Bronchial epithelial cell (primary cell): ENCODE measurements at regions not wholly inside any gene's neighbourhood (a gene's known extent, or its start where the extent isn't known, plus 50 kb on each side); places are given as distances from the start of the nearest gene placed in this dataset.

Experiments
- DNase-seq: peaks from one replicate; pipeline ENCODE4 v3.0.0-alpha.2; 2010; ENCODE audit warnings: low read depth
- FAIRE-seq: peaks from 2 replicates; lab custom pipeline; 2011; peaks lifted over from hg19 to GRCh38; lab: Jason Lieb, UNC
- H3K27me3 ChIP-seq: 2 replicates; pipeline ENCODE4 v1.5.1; 2011; ENCODE audit warnings: low read length; ENCODE audit not compliant: control insufficient read depth, insufficient read depth
- H3K36me3 ChIP-seq: 2 replicates; pipeline ENCODE4 v1.5.1; 2011; ENCODE audit warnings: low read length; ENCODE audit not compliant: control insufficient read depth, insufficient read depth
- H3K4me3 ChIP-seq: 2 replicates; pipeline ENCODE4 v1.5.1; 2011; ENCODE audit warnings: mild to moderate bottlenecking, low read depth, low read length, control low read depth
- TF ChIP-seq, protein P1 (sequence below): IDR thresholded peaks from 2 replicates; pipeline ENCODE4 v1.5.1; 2011; ENCODE audit warnings: mild to moderate bottlenecking, moderate library complexity, low read length, control low read depth, inconsistent platforms; ENCODE audit not compliant: insufficient read depth, severe bottlenecking

DNA sequence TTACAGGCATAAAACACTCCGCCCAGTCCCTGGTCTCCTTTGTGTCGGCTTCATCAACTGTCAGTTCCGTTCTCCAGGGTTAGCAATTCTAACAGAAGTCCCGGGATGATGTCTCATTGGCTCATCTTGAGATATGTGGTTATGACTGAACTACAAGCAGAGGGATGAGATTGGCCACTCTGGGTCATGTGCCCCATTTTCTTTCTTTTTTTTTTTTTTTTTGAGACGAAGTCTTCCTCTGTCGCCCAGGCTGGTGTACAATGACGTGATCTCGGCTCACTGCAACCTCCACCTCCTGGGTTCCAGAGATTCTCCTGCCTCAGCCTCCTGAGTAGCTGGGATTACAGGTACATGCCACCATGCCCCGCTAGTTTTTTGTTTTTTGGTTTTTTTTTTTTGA is 95.4 kb upstream of the MRI1 start:
- Histone ChIP-seq H3K27me3 (no peaks in the 10 kb centered on the region), H3K4me3 (no peak overlapping the region), H3K36me3 (no peaks in the 10 kb centered on the region)
- no peak for DNase-seq
- TF ChIP-seq, protein P1, sequence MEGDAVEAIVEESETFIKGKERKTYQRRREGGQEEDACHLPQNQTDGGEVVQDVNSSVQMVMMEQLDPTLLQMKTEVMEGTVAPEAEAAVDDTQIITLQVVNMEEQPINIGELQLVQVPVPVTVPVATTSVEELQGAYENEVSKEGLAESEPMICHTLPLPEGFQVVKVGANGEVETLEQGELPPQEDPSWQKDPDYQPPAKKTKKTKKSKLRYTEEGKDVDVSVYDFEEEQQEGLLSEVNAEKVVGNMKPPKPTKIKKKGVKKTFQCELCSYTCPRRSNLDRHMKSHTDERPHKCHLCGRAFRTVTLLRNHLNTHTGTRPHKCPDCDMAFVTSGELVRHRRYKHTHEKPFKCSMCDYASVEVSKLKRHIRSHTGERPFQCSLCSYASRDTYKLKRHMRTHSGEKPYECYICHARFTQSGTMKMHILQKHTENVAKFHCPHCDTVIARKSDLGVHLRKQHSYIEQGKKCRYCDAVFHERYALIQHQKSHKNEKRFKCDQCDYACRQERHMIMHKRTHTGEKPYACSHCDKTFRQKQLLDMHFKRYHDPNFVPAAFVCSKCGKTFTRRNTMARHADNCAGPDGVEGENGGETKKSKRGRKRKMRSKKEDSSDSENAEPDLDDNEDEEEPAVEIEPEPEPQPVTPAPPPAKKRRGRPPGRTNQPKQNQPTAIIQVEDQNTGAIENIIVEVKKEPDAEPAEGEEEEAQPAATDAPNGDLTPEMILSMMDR, result no peak
- no peak for FAIRE-seq

DNA sequence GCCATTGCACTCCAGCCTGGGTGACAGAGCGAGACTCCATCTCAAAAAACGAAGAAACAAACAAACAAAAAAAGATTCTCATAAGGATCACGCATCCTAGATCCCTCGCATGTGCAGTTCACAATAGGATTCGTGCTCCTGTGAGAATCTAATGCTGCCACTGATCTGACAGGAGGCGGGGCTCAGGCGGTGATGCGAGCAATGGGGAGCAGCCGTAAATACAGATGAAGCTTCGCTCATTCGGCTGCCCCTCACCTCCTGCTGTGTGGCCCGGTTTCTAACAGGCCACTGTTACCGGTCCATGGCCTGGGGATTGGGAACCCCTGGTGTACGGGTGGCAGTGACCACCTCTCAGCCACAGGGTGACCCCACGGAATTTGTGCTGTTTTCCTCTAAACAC is 98.2 kb upstream of the MRI1 start:
- DNase-seq (no peak), FAIRE-seq (no peak)
- TF ChIP-seq, protein P1, result no peak
- Histone ChIP-seq H3K4me3 (no peak overlapping the region), H3K27me3 (no peaks in the 10 kb centered on the region), H3K36me3 (no peaks in the 10 kb centered on the region)

DNA sequence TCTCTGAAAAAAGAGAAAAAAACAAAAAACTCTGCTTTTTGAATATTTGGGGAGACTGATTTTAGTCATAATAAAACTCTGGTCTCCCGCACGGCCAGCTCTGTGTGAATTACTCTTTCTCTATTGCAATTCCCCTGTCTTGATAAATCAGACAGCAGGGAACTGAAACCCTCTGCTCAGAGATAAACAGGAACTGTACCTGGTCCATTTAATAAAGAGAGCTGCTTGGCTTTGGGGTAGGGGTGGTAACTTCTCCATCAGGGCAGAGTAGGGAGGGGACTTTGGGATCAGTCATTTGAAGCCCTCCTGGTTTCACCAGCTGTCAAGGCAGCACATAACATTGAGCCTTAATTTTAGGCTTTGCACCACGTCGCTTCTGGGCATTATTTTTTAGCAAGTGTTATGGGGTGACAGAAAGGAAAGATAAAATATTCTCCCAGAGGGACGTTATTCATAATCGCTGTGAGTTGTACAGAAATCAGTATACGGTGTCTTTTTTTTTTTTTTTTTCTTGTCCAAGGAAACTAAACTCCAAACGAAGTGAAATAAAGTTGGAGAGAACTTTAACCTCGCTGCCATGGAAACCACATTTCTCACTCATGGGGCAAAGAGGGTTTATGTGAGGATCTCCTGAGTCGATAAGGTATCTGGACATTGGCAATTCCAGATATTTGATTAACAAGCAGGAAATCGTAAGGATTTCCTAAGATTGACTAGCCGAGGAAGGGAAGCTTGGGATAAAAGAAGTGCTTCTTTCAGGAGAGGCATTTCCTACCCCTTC is 99.0 kb upstream of the MRI1 start:
- no peak overlapping the region for H3K4me3 ChIP-seq
- no peaks in the 10 kb centered on the region for H3K36me3 ChIP-seq
- H3K27me3 ChIP-seq, result no peaks in the 10 kb centered on the region
- no peak for FAIRE-seq
- DNase-seq, result no peak
- TF ChIP-seq, protein P1, result no peak

DNA sequence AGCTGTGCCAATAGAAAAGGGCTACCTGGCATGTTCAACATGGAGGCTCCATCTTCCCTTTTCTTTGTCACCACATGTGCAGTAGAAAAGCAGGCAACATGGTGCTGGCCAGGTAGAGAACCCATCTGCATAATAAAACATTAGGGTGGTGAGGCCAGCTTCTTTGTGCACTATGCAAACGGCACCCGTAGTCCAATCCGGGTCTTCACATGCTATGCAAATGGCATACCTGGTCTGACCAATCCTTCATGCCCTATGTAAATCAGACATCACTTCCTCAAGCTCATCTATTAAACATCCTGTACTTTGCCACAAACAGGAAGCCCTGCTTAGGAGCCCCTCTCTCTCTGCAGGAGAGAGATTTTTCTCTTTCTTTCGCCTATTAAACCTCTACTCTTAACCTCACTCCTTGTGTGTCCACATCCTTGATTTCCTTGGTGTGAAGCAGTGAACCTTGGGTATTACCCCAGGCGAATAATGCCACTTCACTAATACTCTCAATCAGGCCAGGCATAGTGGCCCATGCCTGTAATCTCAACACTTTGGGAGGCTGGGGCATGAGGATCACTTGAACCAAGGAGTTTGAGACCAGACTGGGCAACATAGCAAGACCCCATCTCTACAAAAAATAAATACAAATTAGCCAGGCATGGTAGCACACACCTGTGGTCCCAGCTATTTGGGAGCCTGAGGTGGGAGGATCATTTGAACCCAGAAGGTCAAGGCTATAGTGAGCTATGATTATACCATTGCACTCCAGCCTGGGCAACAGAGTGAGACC is 111.3 kb upstream of the MRI1 start:
- Histone ChIP-seq H3K27me3 (no peaks in the 10 kb centered on the region), H3K36me3 (no peaks in the 10 kb centered on the region), H3K4me3 (no peak overlapping the region)
- TF ChIP-seq, protein P1, result no peak
- DNase-seq, result no peak
- FAIRE-seq, result no peak

DNA sequence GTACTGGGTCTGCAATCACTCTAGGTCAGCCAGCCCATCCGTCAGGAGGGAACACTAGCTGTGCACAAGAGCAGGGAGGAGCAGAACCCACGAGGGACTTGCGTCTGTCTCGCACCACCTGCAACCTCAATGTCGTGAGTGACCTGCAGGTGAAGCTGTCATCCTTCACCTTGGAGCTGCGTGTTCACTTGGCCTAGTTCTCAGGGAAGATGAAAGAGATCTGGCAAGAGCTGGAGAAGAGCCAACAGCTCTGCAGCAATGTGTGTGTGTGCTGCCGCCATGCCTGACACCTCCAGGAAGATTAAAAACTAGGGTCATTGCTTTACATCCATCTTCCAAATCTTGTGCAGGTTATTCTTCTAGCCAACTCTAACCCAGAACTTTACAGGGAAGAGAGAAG is 117.6 kb upstream of the MRI1 start:
- TF ChIP-seq, protein P1, result no peak
- H3K4me3 ChIP-seq, result no peak overlapping the region
- no peak for FAIRE-seq
- no peak for DNase-seq
- H3K27me3 ChIP-seq, result no peaks in the 10 kb centered on the region
- H3K36me3 ChIP-seq, result no peaks in the 10 kb centered on the region
